Stimulated activated naive B cell treated with anti-CD40 and anti-IgM and Interleukin-4, amounts not matched to agents 10 μg/mL and 1 μg/mL and 100 μg/mL, for 72 hours (primary cell): ENCODE measurements at regions not wholly inside any gene's neighbourhood (a gene's known extent, or its start where the extent isn't known, plus 50 kb on each side); places are given as distances from the start of the nearest gene placed in this dataset.

Source experiments
- ATAC-seq, 2 donors: fragments of 150-1000 bp; cut with Tn5 transposase; replicated peaks; 2 replicates each; pipeline ENCODE4 v1.10.0; 2021; ENCODE audit warnings: moderate library complexity in 1 of 2
- DNase-seq: peaks from one replicate; pipeline ENCODE4 v3.0.0; 2021
- H3K27ac Mint-ChIP-seq: one replicate; pipeline ENCODE4 v1.8.0; 2022; ENCODE audit warnings: mild to moderate bottlenecking, mixed read lengths
- H3K27me3 Mint-ChIP-seq, 2 donors: one replicate each; pipeline ENCODE4 v1.8.0; 2022; ENCODE audit warnings: mixed read lengths in 2 of 2
- H3K36me3 Mint-ChIP-seq, 2 donors: one replicate each; pipeline ENCODE4 v1.8.0; 2022; ENCODE audit warnings: mixed read lengths in 2 of 2, mild to moderate bottlenecking in 1 of 2
- H3K4me1 Mint-ChIP-seq, 2 donors: one replicate each; pipeline ENCODE4 v1.8.0; 2022; ENCODE audit warnings: mixed read lengths in 2 of 2, mild to moderate bottlenecking in 1 of 2
- H3K4me3 Mint-ChIP-seq, 2 donors: one replicate each; pipeline ENCODE4 v1.8.0; 2022; ENCODE audit warnings: mild to moderate bottlenecking in 2 of 2, mixed read lengths in 2 of 2, moderate library complexity in 1 of 2
- H3K9me3 Mint-ChIP-seq, 2 donors: one replicate each; pipeline ENCODE4 v1.8.0; 2022; ENCODE audit warnings: mixed read lengths in 2 of 2, mild to moderate bottlenecking in 1 of 2

DNA sequence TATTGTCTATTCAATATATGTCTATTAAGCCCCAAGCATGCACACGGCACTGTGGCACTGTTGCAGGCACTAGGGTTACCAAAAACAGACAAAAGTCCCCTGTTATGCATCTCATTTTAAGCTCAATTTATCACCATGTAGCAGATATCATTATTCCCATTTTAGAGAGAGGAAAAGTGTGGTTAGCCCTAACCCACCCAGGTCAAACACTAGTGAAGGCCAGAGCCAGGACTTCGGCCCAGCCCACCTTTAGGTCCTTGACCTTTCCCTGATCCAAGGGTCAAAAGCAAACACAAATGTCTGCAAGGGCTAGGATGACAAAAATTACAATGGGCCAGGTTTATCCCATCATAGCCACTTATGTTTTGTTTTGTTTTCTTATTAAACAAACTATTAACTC lies 130.3 kb upstream of the NUDT7 start:
- Mint-ChIP-seq H3K27ac (no peak overlapping the region), H3K27me3 (peaks cover 21 to 22% of the 10 kb centered on the region in 2 donors), H3K4me1 (no peaks in the 10 kb centered on the region), H3K36me3 (no peaks in the 10 kb centered on the region), H3K9me3 (peaks cover 0 to 5% of the 10 kb centered on the region in 2 donors), H3K4me3 (no peak overlapping the region)
- DNase-seq (no peak), ATAC-seq (no peak)

DNA sequence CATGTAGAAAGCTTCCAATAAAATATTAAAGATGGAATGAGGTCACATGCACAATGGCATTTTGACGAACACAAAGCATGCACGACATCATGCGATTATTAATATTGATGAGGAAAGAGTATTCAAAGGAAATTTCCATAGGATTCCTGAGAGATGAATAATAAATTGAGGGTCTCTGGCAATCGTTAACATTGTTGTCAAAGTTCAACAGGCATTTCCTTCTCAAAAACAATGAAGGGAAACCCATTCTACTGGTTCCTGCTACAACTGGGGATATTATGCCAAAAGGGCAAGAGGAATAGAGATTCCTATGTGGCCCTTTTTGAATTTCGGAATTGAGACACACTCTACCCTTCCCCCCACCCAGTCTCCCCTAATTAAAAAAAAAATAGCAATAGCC lies 128.3 kb upstream of the NUDT7 start:
- ATAC-seq (no peak), DNase-seq (no peak)
- H3K9me3 Mint-ChIP-seq: peaks cover 4 to 8% of the 10 kb centered on the region in 2 donors
- H3K27ac Mint-ChIP-seq: no peak overlapping the region
- no peaks in the 10 kb centered on the region for H3K36me3 Mint-ChIP-seq
- peaks cover 23 to 31% of the 10 kb centered on the region in 2 donors for H3K27me3 Mint-ChIP-seq
- H3K4me3 Mint-ChIP-seq: no peak overlapping the region
- no peaks in the 10 kb centered on the region for H3K4me1 Mint-ChIP-seq

DNA sequence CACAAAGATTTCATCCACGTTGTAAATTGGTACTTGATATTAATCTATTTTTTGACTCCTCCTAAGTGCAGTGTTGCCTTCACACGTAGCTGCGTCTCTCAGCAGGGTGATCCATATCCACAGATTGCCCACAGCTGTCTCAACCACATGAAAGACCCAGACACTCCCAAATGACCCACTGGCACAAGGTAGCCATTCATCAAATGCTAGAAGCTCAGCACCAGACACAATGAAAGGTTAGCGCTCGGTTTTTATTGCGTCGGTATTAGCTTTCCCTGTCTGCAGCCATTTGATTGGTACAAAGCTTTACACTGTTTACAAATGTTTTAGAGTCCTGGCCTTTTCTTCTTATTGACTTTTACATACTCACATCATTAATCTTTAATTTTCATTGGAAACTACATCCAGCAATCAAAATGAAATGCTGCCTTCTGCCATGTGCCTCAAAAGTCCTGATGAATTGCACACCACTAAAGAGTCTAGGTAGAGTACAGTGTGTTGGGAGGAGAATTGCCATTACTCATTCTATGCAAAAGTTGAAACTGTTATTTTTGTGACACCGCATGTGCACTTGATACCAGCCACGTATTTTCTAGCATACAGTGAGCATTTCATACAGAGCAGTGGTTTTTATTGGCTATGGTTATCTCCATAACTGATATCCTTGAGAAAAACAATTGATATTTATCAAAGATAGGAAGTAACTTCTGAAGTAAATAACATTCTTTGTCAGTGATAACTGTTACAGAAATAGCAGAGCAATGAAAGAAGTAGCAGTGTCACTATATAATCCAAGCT lies 127.3 kb upstream of the NUDT7 start:
- DNase-seq: no peak
- no peak for ATAC-seq
- Mint-ChIP-seq H3K27ac (no peak overlapping the region), H3K4me3 (no peak overlapping the region), H3K27me3 (peaks cover 26 to 32% of the 10 kb centered on the region in 2 donors), H3K36me3 (no peaks in the 10 kb centered on the region), H3K4me1 (no peaks in the 10 kb centered on the region), H3K9me3 (peaks cover 4 to 8% of the 10 kb centered on the region in 2 donors)

DNA sequence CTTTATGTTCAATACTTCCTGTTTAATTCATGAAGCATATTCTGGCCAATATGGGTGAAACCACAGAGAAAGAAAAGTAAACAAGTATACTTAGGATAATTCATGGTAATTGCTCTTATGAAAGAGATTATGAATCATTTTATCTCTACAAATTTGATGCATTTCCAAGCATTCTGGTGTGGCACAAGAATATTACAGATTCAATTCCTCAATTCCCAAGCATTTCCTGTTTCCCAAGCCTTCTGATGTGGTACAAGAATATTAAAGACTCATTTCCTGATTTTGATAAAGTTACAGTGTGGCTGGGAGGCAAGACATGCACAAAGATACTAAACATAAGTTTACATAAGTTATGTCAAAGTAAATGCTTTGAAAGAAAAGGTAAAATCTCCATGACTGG lies 126.1 kb upstream of the NUDT7 start:
- DNase-seq (no peak), ATAC-seq (no peak)
- Mint-ChIP-seq H3K27me3 (peaks cover 32% of the 10 kb centered on the region in 2 donors), H3K36me3 (no peaks in the 10 kb centered on the region), H3K4me1 (no peaks in the 10 kb centered on the region), H3K9me3 (peaks cover 5 to 8% of the 10 kb centered on the region in 2 donors), H3K4me3 (no peak overlapping the region), H3K27ac (no peak overlapping the region)

DNA sequence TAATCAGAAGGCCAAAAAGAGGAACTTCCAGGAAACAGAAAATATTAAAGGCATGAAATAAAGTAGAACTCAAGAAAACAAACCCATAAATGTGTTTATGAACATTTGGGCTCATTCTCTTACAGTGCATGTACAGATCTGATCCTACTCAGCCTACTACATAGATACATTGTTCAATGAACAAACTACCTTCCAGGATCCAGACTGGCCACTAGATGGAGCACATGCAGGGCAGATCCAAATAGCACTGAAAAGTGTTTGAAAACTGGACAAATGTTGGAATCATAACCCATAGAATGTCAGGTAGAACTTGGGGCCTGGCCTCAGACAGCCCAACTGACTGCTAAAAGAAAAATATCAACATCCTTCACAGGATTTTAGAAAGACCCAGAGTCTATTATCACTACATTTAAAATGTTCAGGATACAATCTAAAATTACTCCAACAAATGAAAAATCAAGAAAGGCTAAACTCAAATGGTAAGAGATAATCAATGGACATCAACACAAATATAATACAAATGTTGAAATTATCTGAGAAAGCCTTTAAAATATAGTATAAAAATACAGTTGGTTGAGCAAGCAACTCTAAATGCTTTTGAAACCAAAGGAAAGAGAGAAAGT lies 122.4 kb upstream of the NUDT7 start:
- DNase-seq: no peak

DNA sequence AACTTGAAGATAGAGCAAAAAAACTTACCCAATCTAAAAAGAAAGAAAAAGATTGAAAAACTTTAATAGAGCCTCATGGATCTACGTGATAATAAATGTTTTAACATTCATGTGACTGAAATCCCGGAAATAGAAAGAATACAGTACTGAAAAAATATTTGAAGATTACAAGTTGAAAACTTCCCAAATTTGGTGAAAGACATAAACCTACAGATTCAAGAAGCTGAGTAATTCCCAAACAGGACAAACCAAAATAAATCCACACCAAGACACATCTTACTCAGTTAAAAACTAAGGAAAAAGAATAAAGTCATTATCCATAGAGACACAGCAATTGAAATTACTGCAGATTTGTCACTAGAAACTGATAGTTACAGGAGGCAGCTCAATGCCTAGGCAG lies 121.8 kb upstream of the NUDT7 start:
- no peaks in the 10 kb centered on the region for H3K4me1 Mint-ChIP-seq
- ATAC-seq (no peak), DNase-seq (no peak)
- H3K27ac Mint-ChIP-seq: no peak overlapping the region
- H3K9me3 Mint-ChIP-seq: peaks cover 5 to 8% of the 10 kb centered on the region in 2 donors
- no peaks in the 10 kb centered on the region for H3K36me3 Mint-ChIP-seq
- no peak overlapping the region for H3K4me3 Mint-ChIP-seq
- H3K27me3 Mint-ChIP-seq: peaks cover 17 to 48% of the 10 kb centered on the region in 2 donors

More for the DNA sequence above, 122.4 kb upstream of the NUDT7 start:
- Mint-ChIP-seq H3K27ac (no peak overlapping the region), H3K4me3 (no peak overlapping the region), H3K27me3 (peaks cover 23 to 46% of the 10 kb centered on the region in 2 donors), H3K36me3 (no peaks in the 10 kb centered on the region), H3K4me1 (no peaks in the 10 kb centered on the region), H3K9me3 (peaks cover 5 to 8% of the 10 kb centered on the region in 2 donors)
- peak; percentile 59 to 63 for ATAC-seq

DNA sequence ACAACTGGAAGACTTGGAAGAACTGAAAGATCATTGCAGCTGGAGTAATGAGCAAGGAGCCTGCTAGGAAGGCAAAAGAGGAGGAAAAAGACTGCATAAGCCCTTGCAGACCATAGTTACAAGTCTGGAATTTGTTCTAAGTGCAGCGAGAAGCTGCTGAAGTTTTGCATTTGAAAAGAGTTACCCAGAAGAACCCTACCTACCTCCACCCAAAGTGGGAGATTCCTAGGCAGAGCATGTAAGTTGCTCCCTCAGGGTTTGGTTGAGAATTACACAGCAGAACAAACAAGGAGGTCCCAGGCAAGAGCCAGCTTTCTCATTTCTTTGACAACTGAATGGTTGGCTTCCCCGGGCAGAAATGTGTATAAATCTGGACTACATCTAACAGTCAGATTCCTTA lies 118.7 kb upstream of the NUDT7 start:
- H3K27ac Mint-ChIP-seq: no peak overlapping the region
- H3K27me3 Mint-ChIP-seq: peaks cover 13 to 30% of the 10 kb centered on the region in 2 donors
- no peaks in the 10 kb centered on the region for H3K4me1 Mint-ChIP-seq
- H3K9me3 Mint-ChIP-seq: peaks cover 0 to 2% of the 10 kb centered on the region in 2 donors
- no peak for ATAC-seq
- H3K36me3 Mint-ChIP-seq: no peaks in the 10 kb centered on the region
- H3K4me3 Mint-ChIP-seq: no peak overlapping the region
- DNase-seq: no peak

DNA sequence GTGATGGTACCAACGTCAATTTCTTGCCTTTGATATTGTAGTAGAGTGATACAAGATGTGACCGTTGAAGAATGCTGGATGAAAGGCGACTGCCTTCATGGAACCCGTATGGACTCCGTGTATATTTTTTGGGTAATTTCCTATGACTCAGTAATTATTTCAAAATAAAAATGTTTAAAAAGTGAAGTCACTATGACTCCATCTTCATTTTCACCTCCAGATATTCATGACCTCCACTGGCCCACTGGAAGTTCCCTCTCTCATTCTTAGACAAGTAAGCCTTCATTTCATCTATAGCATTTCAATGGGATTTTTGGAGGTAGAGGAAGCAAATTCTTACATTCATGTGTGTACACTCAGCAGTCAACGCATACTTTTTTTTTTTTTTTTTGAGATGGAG lies 111.8 kb upstream of the NUDT7 start:
- no peak for ATAC-seq
- H3K4me3 Mint-ChIP-seq: no peak overlapping the region
- no peak overlapping the region for H3K27ac Mint-ChIP-seq

DNA sequence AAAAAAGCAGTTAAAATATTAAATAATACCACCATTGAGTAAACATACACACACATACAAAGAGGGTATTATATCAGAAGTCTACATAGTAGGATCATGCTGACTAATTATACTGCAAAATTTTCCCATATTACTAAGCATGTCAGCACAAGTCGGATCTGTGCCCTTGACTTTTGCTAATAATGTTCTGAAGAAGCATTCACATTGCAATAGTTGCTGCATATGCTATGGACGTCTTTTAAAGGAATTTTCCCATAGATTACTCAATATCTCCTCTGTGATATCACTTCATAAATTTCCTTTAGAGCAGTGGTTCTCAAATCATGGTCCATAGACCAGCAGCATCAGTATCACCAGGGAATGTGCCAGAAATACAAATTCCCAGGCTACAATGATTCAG lies 110.9 kb upstream of the NUDT7 start:
- Mint-ChIP-seq H3K4me1 (no peaks in the 10 kb centered on the region), H3K27me3 (peaks cover 18 to 31% of the 10 kb centered on the region in 2 donors), H3K36me3 (no peaks in the 10 kb centered on the region), H3K4me3 (no peak overlapping the region), H3K9me3 (no peaks in the 10 kb centered on the region), H3K27ac (no peak overlapping the region)
- DNase-seq (no peak), ATAC-seq (no peak)

More for the DNA sequence above, 111.8 kb upstream of the NUDT7 start:
- no peaks in the 10 kb centered on the region for H3K9me3 Mint-ChIP-seq
- peaks cover 23 to 24% of the 10 kb centered on the region in 2 donors for H3K27me3 Mint-ChIP-seq
- H3K36me3 Mint-ChIP-seq: no peaks in the 10 kb centered on the region
- DNase-seq: no peak
- no peaks in the 10 kb centered on the region for H3K4me1 Mint-ChIP-seq

DNA sequence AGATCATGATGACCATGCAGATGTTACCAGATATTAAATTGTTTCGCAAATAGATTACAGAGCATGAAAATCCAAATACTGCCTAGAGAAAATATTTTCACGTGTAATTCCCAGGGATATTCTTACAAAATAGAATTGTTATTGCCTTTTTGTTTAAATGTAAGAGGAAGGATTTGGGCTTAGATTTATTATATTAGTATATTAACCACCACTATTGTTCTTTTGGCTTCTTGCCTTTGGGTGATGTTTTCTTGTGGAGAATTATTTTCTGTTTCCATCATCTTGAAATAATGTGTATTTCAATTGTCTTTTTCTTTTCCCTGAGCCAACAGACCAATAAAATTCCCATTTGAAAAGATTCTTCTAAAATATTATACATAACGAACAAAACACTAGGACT lies 109.7 kb upstream of the NUDT7 start:
- no peak overlapping the region for H3K27ac Mint-ChIP-seq
- ATAC-seq (no peak), DNase-seq (no peak)

DNA sequence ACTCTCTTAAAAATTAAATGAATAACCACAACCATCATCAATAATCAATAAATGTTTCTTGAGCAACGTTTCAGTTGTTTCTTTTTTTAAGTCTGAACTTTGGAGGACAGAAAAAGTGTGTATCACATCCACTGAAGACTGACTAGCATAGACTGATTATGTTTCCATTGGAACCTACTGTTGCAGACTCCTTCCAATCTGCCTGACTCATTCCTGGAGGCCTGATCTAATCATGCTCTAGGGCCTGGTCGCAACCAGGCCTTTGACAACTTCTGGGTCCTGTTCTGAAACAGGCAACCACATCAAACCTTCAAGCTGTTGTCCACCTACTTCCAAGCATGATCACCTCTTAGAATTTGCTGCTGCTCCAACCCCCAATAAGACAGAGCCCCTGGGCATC lies 109.2 kb upstream of the NUDT7 start:
- Mint-ChIP-seq H3K9me3 (no peaks in the 10 kb centered on the region), H3K36me3 (no peaks in the 10 kb centered on the region), H3K4me1 (no peaks in the 10 kb centered on the region), H3K27me3 (peaks cover 15 to 46% of the 10 kb centered on the region in 2 donors), H3K4me3 (no peak overlapping the region), H3K27ac (no peak overlapping the region)
- no peak for ATAC-seq
- DNase-seq: no peak

More for the DNA sequence above, 109.7 kb upstream of the NUDT7 start:
- peaks cover 15 to 41% of the 10 kb centered on the region in 2 donors for H3K27me3 Mint-ChIP-seq
- no peaks in the 10 kb centered on the region for H3K36me3 Mint-ChIP-seq
- H3K9me3 Mint-ChIP-seq: no peaks in the 10 kb centered on the region
- H3K4me1 Mint-ChIP-seq: no peaks in the 10 kb centered on the region
- no peak overlapping the region for H3K4me3 Mint-ChIP-seq

DNA sequence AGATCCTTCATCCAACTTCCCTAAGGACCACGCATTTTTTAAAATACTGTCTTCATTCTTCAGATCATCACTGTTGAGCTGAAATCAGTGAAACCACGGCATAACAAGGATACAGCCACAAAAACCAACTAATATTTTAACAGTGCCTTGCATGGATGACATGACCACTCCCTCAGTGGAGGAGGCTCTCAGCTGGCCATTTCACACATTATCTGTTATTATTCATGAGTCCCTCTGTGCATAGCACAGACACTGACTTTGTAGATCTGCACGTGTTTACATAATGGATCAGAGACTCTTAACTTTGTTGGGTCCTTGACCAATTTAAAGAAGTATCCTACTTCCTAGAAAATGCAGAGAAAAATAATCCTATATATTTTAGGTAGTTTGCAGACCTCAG lies 104.8 kb upstream of the NUDT7 start:
- no peaks in the 10 kb centered on the region for H3K9me3 Mint-ChIP-seq
- H3K27me3 Mint-ChIP-seq: peaks cover 11 to 50% of the 10 kb centered on the region in 2 donors
- no peak overlapping the region for H3K4me3 Mint-ChIP-seq
- no peaks in the 10 kb centered on the region for H3K36me3 Mint-ChIP-seq
- H3K4me1 Mint-ChIP-seq: no peaks in the 10 kb centered on the region
- no peak for DNase-seq
- no peak overlapping the region for H3K27ac Mint-ChIP-seq
- no peak for ATAC-seq

DNA sequence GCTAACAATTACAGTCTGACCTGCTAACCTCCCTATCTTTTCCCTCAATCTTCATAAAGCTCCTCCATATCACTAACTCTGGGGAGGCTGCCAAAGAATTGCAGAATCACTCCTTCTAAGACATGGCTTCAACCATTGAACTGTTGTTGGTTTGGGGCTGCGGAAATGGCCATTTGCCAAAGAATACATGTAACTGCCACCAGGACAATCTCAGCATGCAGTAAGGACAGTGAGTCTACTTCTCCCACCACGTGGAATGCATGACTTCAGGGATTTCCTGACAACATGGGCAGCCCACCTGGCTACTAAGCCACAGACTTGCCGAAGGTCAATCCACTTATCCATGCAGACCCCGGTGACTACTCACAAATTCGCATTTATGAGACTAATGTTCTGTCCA lies 104.3 kb upstream of the NUDT7 start:
- Mint-ChIP-seq H3K9me3 (no peaks in the 10 kb centered on the region), H3K36me3 (no peaks in the 10 kb centered on the region), H3K4me3 (no peak overlapping the region), H3K27ac (no peak overlapping the region), H3K27me3 (peaks cover 11 to 50% of the 10 kb centered on the region in 2 donors), H3K4me1 (no peaks in the 10 kb centered on the region)
- ATAC-seq: no peak
- no peak for DNase-seq

DNA sequence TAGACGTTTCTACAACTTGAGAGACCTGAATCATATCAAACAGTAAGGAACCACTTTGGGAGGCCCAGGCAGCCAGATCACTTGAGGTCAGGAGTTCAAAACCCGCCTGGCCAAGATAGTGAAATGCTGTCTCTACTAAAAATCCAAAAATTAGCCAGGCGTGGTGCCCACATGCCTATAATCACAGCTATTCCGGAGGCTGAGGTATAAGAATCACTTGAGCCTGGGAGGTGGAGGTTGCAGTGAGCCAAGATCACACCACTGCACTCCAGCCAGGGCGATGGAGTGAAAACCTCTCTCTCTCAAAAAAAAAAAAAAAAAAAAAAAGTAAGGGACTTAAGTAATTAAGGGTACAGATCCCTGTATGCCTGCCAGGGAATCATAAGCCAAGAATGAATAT lies 103.4 kb upstream of the NUDT7 start:
- Mint-ChIP-seq H3K36me3 (no peaks in the 10 kb centered on the region), H3K4me1 (no peaks in the 10 kb centered on the region), H3K4me3 (no peak overlapping the region), H3K9me3 (no peaks in the 10 kb centered on the region), H3K27ac (no peak overlapping the region), H3K27me3 (peaks cover 11 to 53% of the 10 kb centered on the region in 2 donors)
- DNase-seq (no peak), ATAC-seq (no peak)

DNA sequence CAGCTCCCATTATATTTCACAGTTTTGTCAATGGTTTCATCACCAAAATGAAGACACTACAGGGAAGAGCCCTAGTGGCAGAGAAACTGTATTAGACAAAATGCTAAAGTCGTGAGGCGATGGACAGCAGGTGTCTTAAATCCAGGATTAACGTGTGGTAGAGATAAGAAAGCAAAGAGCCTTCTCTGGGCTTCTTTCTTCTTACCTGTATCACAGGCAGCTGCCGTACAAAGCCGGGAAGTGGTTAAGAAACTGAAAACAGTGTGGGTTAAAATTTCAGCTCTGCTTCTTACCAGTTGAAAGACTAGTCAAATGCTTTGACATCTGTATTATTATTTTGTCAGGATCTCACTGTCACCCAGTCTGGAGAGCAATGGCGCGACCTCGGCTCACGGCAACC lies 98.2 kb upstream of the NUDT7 start:
- Mint-ChIP-seq H3K36me3 (no peaks in the 10 kb centered on the region), H3K27ac (no peak overlapping the region), H3K9me3 (no peaks in the 10 kb centered on the region), H3K4me3 (no peak overlapping the region), H3K27me3 (peaks cover 7 to 39% of the 10 kb centered on the region in 2 donors), H3K4me1 (no peaks in the 10 kb centered on the region)
- no peak for ATAC-seq
- no peak for DNase-seq
